ENCODE measurements at regions not wholly inside any gene's neighbourhood (a gene's known extent, or its start where the extent isn't known, plus 50 kb on each side); places are given as distances from the start of the nearest gene placed in this dataset.

DNA sequence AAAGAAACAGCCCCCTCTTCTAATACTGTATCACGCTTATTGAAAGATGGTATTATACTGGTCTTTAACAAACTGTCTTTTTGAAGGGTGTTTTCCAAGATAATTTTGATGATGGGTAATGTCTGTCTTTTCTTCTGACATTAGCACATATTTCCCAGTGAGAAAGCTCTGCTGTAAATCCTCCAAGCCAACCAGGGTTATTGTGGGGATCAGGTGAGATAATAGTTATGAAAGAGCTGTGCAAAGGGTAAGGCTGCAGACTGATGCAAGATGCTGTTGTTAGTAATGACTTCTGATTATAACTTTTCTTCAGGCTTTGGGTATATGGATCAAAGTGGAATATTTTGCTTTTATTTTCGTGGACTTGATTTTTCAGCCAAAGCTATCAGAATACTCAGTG is 581.7 kb downstream of the REEP3 start:
- POLR2A ChIA-PET = no interaction called here
- CTCF ChIA-PET = no interaction called here
- no peaks in the 10 kb centered on the region for H3K36me3 ChIP-seq (ENCODE audit: control insufficient read depth in 2 of 2, insufficient read depth in 1 of 2, low read length in 2 of 2)
- no peak overlapping the region for H3K4me3 ChIP-seq (ENCODE audit: low read depth, low read length)
- TF ChIP-seq ZNF155 (tag by site-specific recombination; IDR thresholded peaks at IDR 0.05) = no peak
- TF ChIP-seq, protein P1, sequence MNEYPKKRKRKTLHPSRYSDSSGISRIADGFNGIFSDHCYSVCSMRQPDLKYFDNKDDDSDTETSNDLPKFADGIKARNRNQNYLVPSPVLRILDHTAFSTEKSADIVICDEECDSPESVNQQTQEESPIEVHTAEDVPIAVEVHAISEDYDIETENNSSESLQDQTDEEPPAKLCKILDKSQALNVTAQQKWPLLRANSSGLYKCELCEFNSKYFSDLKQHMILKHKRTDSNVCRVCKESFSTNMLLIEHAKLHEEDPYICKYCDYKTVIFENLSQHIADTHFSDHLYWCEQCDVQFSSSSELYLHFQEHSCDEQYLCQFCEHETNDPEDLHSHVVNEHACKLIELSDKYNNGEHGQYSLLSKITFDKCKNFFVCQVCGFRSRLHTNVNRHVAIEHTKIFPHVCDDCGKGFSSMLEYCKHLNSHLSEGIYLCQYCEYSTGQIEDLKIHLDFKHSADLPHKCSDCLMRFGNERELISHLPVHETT (tag by site-specific recombination; IDR thresholded peaks at IDR 0.05) = no peak
- no peak for TF ChIP-seq OSR2 (tag by site-specific recombination; IDR thresholded peaks at IDR 0.05)
- no peak for TF ChIP-seq ZSCAN30 (tag by site-specific recombination; IDR thresholded peaks at IDR 0.05)
- no peak for TF ChIP-seq ZNF394 (tag by site-specific recombination; IDR thresholded peaks at IDR 0.05; ENCODE audit: borderline replicate concordance)
- no peak for TF ChIP-seq SP7 (tag by site-specific recombination; IDR thresholded peaks at IDR 0.05)
- no peak for TF ChIP-seq ZNF521 (tag by site-specific recombination; IDR thresholded peaks at IDR 0.05)
- no peak for TF ChIP-seq YY1 (tag by site-specific recombination; IDR thresholded peaks at IDR 0.05)
- TF ChIP-seq ZNF548 (tag by site-specific recombination; IDR thresholded peaks at IDR 0.05) = no peak
- TF ChIP-seq TRIM28 (IDR thresholded peaks at IDR 0.05; ENCODE audit: borderline replicate concordance, low read length) = no peak
- TF ChIP-seq, protein P2, sequence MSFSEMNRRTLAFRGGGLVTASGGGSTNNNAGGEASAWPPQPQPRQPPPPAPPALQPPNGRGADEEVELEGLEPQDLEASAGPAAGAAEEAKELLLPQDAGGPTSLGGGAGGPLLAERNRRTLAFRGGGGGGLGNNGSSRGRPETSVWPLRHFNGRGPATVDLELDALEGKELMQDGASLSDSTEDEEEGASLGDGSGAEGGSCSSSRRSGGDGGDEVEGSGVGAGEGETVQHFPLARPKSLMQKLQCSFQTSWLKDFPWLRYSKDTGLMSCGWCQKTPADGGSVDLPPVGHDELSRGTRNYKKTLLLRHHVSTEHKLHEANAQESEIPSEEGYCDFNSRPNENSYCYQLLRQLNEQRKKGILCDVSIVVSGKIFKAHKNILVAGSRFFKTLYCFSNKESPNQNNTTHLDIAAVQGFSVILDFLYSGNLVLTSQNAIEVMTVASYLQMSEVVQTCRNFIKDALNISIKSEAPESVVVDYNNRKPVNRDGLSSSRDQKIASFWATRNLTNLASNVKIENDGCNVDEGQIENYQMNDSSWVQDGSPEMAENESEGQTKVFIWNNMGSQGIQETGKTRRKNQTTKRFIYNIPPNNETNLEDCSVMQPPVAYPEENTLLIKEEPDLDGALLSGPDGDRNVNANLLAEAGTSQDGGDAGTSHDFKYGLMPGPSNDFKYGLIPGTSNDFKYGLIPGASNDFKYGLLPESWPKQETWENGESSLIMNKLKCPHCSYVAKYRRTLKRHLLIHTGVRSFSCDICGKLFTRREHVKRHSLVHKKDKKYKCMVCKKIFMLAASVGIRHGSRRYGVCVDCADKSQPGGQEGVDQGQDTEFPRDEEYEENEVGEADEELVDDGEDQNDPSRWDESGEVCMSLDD (tag by site-specific recombination; IDR thresholded peaks at IDR 0.05) = no peak
- TF ChIP-seq ZNF473 (tag by site-specific recombination; IDR thresholded peaks at IDR 0.05) = no peak
- no peak for TF ChIP-seq ZNF658 (tag by site-specific recombination; IDR thresholded peaks at IDR 0.05)
- no peaks in the 10 kb centered on the region for H3K9me3 ChIP-seq (ENCODE audit: control insufficient read depth, insufficient read depth, low read depth, low read length)
- no peak overlapping the region for H3K27ac ChIP-seq (ENCODE audit: extremely low read depth, low read depth, low read length)
- H3K4me1 ChIP-seq (ENCODE audit: control insufficient read depth, insufficient read depth, low read length) = no peaks in the 10 kb centered on the region

DNA sequence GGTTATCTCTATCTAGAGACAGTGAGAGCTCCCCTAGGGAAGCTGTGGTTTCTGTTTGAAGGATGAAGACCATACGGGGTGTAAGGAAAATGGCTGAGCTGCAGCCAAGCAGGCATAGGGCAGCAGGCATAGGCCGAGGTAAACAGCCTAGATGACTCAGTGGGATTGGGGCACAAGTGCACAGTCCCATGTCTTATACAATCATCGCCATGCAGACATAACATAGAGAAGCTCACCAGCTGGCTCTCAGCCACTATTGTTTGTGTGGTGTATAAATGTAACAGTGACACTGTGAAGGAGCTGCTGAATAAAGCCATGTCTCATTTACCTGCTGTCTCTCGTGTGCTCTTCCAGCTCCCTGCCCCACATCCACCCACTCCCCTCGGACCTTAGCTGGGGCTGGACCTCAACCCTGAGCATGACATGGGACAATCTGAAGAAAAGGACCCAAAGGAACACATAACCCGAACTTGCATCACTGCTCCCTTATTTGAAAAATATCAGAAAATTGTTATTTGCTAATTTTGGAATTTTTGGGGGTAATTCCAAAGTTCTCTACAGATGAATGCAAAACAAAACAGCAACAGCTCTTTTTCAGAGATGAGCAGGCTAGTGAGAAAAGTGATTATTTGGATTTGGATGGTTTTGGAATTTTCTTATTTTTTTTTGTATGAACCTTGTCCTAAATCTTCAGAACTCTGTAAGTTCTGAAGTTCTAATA is 582.7 kb downstream of the REEP3 start:
- Histone ChIP-seq H3K4me3 (ENCODE audit: low read depth, low read length) (no peak overlapping the region), H3K27ac (ENCODE audit: extremely low read depth, low read depth, low read length) (no peak overlapping the region), H3K9me3 (ENCODE audit: control insufficient read depth, insufficient read depth, low read depth, low read length) (no peaks in the 10 kb centered on the region), H3K36me3 (ENCODE audit: control insufficient read depth in 2 of 2, insufficient read depth in 1 of 2, low read length in 2 of 2) (no peaks in the 10 kb centered on the region), H3K4me1 (ENCODE audit: control insufficient read depth, insufficient read depth, low read length) (no peaks in the 10 kb centered on the region)
- ChIA-PET POLR2A (no interaction called here), CTCF (interaction anchor here (0.8 kb wide), 1 partner anchor 62 kb away, joined by 3 read pairs; no protein-coding TSS in a partner anchor)
- TF ChIP-seq HOXD13 (CRISPR knock-in tag; IDR thresholded peaks at IDR 0.05; ENCODE audit: borderline replicate concordance) = no peak
- TF ChIP-seq, protein P1 (tag by site-specific recombination; IDR thresholded peaks at IDR 0.05) = no peak
- TF ChIP-seq ZBTB6 (tag by site-specific recombination; IDR thresholded peaks at IDR 0.05) = no peak
- TF ChIP-seq INSM2 (tag by site-specific recombination; IDR thresholded peaks at IDR 0.05) = no peak
- TF ChIP-seq ZBTB17 (tag by site-specific recombination; IDR thresholded peaks at IDR 0.05) = no peak
- TF ChIP-seq ZNF548 (tag by site-specific recombination; IDR thresholded peaks at IDR 0.05) = no peak
- no peak for TF ChIP-seq ZNF311 (tag by site-specific recombination; IDR thresholded peaks at IDR 0.05; ENCODE audit: borderline replicate concordance)
- no peak for TF ChIP-seq ZFHX2 (tag by site-specific recombination; conservative IDR thresholded peaks at IDR 0.05)
- no peak for TF ChIP-seq ZNF2 (tag by site-specific recombination; IDR thresholded peaks at IDR 0.05)
- TF ChIP-seq, protein P3, sequence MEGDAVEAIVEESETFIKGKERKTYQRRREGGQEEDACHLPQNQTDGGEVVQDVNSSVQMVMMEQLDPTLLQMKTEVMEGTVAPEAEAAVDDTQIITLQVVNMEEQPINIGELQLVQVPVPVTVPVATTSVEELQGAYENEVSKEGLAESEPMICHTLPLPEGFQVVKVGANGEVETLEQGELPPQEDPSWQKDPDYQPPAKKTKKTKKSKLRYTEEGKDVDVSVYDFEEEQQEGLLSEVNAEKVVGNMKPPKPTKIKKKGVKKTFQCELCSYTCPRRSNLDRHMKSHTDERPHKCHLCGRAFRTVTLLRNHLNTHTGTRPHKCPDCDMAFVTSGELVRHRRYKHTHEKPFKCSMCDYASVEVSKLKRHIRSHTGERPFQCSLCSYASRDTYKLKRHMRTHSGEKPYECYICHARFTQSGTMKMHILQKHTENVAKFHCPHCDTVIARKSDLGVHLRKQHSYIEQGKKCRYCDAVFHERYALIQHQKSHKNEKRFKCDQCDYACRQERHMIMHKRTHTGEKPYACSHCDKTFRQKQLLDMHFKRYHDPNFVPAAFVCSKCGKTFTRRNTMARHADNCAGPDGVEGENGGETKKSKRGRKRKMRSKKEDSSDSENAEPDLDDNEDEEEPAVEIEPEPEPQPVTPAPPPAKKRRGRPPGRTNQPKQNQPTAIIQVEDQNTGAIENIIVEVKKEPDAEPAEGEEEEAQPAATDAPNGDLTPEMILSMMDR (tag by site-specific recombination; IDR thresholded peaks at IDR 0.05) = no peak
- TF ChIP-seq GLIS1 (tag by site-specific recombination; IDR thresholded peaks at IDR 0.05) = no peak
- TF ChIP-seq, protein P4, sequence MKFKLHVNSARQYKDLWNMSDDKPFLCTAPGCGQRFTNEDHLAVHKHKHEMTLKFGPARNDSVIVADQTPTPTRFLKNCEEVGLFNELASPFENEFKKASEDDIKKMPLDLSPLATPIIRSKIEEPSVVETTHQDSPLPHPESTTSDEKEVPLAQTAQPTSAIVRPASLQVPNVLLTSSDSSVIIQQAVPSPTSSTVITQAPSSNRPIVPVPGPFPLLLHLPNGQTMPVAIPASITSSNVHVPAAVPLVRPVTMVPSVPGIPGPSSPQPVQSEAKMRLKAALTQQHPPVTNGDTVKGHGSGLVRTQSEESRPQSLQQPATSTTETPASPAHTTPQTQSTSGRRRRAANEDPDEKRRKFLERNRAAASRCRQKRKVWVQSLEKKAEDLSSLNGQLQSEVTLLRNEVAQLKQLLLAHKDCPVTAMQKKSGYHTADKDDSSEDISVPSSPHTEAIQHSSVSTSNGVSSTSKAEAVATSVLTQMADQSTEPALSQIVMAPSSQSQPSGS (tag by site-specific recombination; IDR thresholded peaks at IDR 0.05; ENCODE audit: low read depth) = no peak
